ENCODE measurements at regions not wholly inside any gene's neighbourhood (a gene's known extent, or its start where the extent isn't known, plus 50 kb on each side); places are given as distances from the start of the nearest gene placed in this dataset.

GRCh38 chr17:72372185-72372584 lies 251.4 kb downstream of the SOX9 start:
- DNase-seq, result no peak

- DNase-seq, result no peak
Observed at GRCh38 chr17:72373910-72374741, 253.3 kb downstream of the SOX9 start.

- DNase-seq, result peak; percentile 91
Observed at GRCh38 chr17:72376526-72377345, 255.9 kb downstream of the SOX9 start.

- no peak for DNase-seq
Observed at GRCh38 chr17:72378414-72379390, 257.9 kb downstream of the SOX9 start.

GRCh38 chr17:72379516-72379915 lies 258.7 kb downstream of the SOX9 start:
- DNase-seq, result no peak

GRCh38 chr17:72380120-72380519 lies 259.3 kb downstream of the SOX9 start:
- DNase-seq, result no peak

- DNase-seq, result no peak
Observed at GRCh38 chr17:72380737-72381136, 259.9 kb downstream of the SOX9 start.

- DNase-seq, result no peak
Observed at GRCh38 chr17:72381597-72382397, 261.0 kb downstream of the SOX9 start.

- no peak for DNase-seq
Observed at GRCh38 chr17:72382971-72383722, 262.3 kb downstream of the SOX9 start.

- DNase-seq, result no peak
Observed at GRCh38 chr17:72385475-72385874, 264.7 kb downstream of the SOX9 start.

GRCh38 chr17:72386173-72386572 lies 265.4 kb downstream of the SOX9 start:
- peak; percentile 61 for DNase-seq

GRCh38 chr17:72386619-72387237 lies 265.9 kb downstream of the SOX9 start:
- DNase-seq, result peak; percentile 77

- peak; percentile 93 for DNase-seq
Observed at GRCh38 chr17:72387487-72387886, 266.7 kb downstream of the SOX9 start.

GRCh38 chr17:72387969-72388368 lies 267.1 kb downstream of the SOX9 start:
- no peak for DNase-seq

GRCh38 chr17:72388765-72389473 lies 268.1 kb downstream of the SOX9 start:
- no peak for DNase-seq

- peak; percentile 85 for DNase-seq
Observed at GRCh38 chr17:72390675-72391508, 270.1 kb downstream of the SOX9 start.

GRCh38 chr17:72392056-72393010 lies 271.5 kb downstream of the SOX9 start:
- peak; percentile 90 for DNase-seq

GRCh38 chr17:72393553-72393952 lies 272.7 kb downstream of the SOX9 start:
- peak; percentile 84 for DNase-seq

Measured in fibroblast of skin of right quadriceps (primary cell).